Upper lobe of left lung (tissue), 6 donors: ENCODE measurements at regions not wholly inside any gene's neighbourhood (a gene's known extent, or its start where the extent isn't known, plus 50 kb on each side); places are given as distances from the start of the nearest gene placed in this dataset.

Source experiments
- ATAC-seq, 2 donors: fragments of 200-7000 bp; cut with Tn5 transposase; one replicate each; pipeline ENCODE4 v1.9.1; 2022; ENCODE audit warnings: mild to moderate bottlenecking in 2 of 2, moderate library complexity in 2 of 2; ENCODE audit not compliant: low FRiP score in 2 of 2
- DNase-seq, 2 donors: peaks; one replicate each; pipeline ENCODE4 v3.0.0-alpha.2; 2019 to 2020
- H3K27ac ChIP-seq, 4 donors: fragments of 200-600 bp; sonication (generic); one replicate each; pipeline ENCODE4 v1.5.1; 2016 to 2019
- H3K27me3 ChIP-seq, 4 donors: fragments of 200-600 bp; sonication (generic); one replicate each; pipeline ENCODE4 v1.5.1; 2017 to 2019
- H3K36me3 ChIP-seq, 4 donors: fragments of 200-600 bp; sonication (generic); one replicate each; pipeline ENCODE4 v1.5.1; 2016 to 2019
- H3K4me1 ChIP-seq, 4 donors: fragments of 200-600 bp; sonication (generic); one replicate each; pipeline ENCODE4 v1.5.1; 2018 to 2019
- H3K4me3 ChIP-seq, 4 donors: fragments of 200-600 bp; sonication (generic); one replicate each; pipeline ENCODE4 v1.5.1; 2017 to 2019; ENCODE audit warnings: mild to moderate bottlenecking in 2 of 4, moderate library complexity in 1 of 4
- H3K9me3 ChIP-seq, 4 donors: fragments of 200-600 bp; sonication (generic); one replicate each; pipeline ENCODE4 v1.5.1; 2018 to 2019
- EP300 ChIP-seq, 4 donors: sonication (generic); formaldehyde crosslinking; IDR thresholded peaks; one replicate each; pipeline ENCODE4 v1.5.1; 2017; ENCODE audit warnings: antibody characterized with exemption in 4 of 4, control low read depth in 2 of 4
- POLR2A ChIP-seq, 4 donors: fragments of 450-650 bp; IDR thresholded peaks; one replicate each; pipeline ENCODE4 v1.5.1; 2016 to 2017; ENCODE audit warnings: antibody characterized with exemption in 4 of 4, mild to moderate bottlenecking in 2 of 4
- POLR2AphosphoS5 ChIP-seq, 2 donors: sonication (generic); formaldehyde crosslinking; IDR thresholded peaks; one replicate each; pipeline ENCODE4 v1.5.1; 2017; ENCODE audit warnings: antibody characterized with exemption in 2 of 2
- WGBS, 2 donors: methylation state at CpG; one replicate each; pipeline ENCODE4 v1.1.5; 2017 to 2018; 5-methylcytosine and 5-hydroxymethylcytosine counted together
- TF ChIP-seq, protein P1 (sequence below), 6 experiments: fragments of 450-650 bp in 4 of 6; fragments of 200-600 bp in 2 of 6; sonication (generic) in 2 of 6; IDR thresholded peaks; one replicate each; pipeline ENCODE4 v1.5.1; 2016 to 2019; ENCODE audit warnings: antibody characterized with exemption in 6 of 6
- donor health status: DM: no; HTN: no; CAD: no; lungs with moderate emphysema.
- donor health status: DM: no; HTN: yes; CAD: no; lungs with severe emphysema.

DNA sequence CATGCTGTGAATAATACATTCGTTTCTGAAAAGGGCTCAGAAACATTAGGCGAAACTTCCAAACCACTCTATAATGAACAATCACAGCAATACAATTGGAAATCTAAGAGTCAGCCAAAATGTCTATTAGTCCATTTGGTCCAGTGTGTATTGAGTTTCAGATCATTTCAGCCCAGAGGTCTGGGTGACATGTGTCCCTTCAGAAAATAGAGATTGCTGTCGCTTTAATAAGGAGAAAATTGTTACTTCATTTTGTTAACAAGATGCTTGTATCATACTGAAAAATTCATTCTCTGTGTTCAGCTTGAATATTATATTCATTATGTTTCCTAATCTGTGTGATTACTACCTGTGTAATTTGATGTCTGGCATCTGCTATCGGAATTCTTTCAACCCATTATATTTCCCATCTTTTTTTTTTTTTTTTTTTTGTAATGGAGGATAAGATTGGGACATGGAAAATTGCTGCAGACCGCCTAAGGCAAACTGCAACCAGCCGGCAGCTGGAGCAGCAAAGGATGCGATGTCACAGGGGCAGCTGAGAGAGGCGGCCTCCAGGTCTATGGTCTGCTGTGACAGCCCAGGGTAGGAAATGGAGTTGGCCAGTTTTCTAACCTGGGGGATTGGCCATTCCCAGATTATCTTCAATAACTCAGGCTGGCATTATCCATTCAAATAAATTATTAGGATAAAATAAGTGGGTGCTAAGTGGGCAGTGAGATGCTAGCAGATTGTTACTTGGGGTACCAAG, 170.9 kb upstream of the NPVF start:
- H3K4me3 ChIP-seq = no peak overlapping the region
- no peaks in the 10 kb centered on the region for H3K27me3 ChIP-seq
- no peak for ATAC-seq
- no peaks in the 10 kb centered on the region for H3K9me3 ChIP-seq
- TF ChIP-seq EP300 (IDR thresholded peaks at IDR 0.05) = no peak
- TF ChIP-seq, protein P1, sequence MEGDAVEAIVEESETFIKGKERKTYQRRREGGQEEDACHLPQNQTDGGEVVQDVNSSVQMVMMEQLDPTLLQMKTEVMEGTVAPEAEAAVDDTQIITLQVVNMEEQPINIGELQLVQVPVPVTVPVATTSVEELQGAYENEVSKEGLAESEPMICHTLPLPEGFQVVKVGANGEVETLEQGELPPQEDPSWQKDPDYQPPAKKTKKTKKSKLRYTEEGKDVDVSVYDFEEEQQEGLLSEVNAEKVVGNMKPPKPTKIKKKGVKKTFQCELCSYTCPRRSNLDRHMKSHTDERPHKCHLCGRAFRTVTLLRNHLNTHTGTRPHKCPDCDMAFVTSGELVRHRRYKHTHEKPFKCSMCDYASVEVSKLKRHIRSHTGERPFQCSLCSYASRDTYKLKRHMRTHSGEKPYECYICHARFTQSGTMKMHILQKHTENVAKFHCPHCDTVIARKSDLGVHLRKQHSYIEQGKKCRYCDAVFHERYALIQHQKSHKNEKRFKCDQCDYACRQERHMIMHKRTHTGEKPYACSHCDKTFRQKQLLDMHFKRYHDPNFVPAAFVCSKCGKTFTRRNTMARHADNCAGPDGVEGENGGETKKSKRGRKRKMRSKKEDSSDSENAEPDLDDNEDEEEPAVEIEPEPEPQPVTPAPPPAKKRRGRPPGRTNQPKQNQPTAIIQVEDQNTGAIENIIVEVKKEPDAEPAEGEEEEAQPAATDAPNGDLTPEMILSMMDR (IDR thresholded peaks at IDR 0.05) = no peak
- TF ChIP-seq POLR2A (IDR thresholded peaks at IDR 0.05) = no peak
- DNase-seq = no peak
- H3K27ac ChIP-seq = no peak overlapping the region
- WGBS, 2 donors = 91 to 92% methylated on average over 8 of the region's 8 CpGs
- no peaks in the 10 kb centered on the region for H3K4me1 ChIP-seq
- no peaks in the 10 kb centered on the region for H3K36me3 ChIP-seq

DNA sequence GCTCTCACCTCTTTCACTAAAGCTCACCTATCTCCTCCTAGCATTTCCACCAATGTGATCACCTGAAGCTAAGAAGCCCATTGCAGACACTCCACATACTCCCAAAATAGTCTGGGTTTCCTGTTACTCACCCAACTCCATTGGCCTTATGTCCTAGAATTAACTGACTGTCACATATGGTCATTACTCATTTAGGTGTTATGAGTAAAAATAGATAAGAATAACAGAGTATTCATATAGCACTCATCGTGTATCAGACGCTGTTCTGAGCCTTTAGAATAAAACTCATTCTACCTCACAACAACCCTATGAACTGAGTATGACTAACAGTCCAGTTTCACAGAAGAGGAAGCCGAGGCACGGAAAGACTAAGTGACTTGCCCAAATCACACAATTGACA, 174.2 kb upstream of the NPVF start:
- no peaks in the 10 kb centered on the region for H3K9me3 ChIP-seq
- H3K4me3 ChIP-seq = no peak overlapping the region
- TF ChIP-seq POLR2AphosphoS5 (IDR thresholded peaks at IDR 0.05) (no peak), POLR2A (IDR thresholded peaks at IDR 0.05) (no peak), EP300 (IDR thresholded peaks at IDR 0.05) (no peak)
- TF ChIP-seq, protein P1 (IDR thresholded peaks at IDR 0.05) = no peak
- H3K4me1 ChIP-seq = no peaks in the 10 kb centered on the region
- H3K36me3 ChIP-seq = no peaks in the 10 kb centered on the region
- H3K27ac ChIP-seq = no peak overlapping the region
- 89 to 91% methylated on average over 4 of the region's 4 CpGs for WGBS, 2 donors
- DNase-seq (no peak), ATAC-seq (no peak)
- H3K27me3 ChIP-seq = no peaks in the 10 kb centered on the region

DNA sequence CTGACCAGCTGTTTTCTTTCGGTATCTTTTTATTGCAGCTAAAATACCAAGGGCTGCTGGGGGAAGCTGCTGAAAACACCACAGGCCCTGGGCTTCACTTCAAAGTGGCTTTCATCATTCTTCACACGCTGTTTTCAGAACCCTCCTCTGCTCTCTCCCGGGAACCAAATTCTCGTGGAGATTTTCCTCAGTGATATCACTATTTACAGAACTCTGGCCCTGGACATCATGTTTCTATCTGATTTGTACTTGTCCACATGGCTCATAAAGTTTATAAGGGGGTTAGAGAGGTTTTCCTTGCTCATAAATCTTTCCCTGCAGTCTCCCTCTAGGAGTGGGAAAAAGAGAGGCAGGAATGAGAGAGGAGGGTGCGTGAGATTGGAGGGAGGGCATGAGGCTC, 177.4 kb upstream of the NPVF start:
- TF ChIP-seq, protein P1 (IDR thresholded peaks at IDR 0.05) = no peak
- TF ChIP-seq POLR2AphosphoS5 (IDR thresholded peaks at IDR 0.05) (no peak), EP300 (IDR thresholded peaks at IDR 0.05) (no peak), POLR2A (IDR thresholded peaks at IDR 0.05) (no peak)
- peak in 1 of 2 donors; percentile 54 for ATAC-seq
- no peak overlapping the region for H3K27ac ChIP-seq
- H3K4me1 ChIP-seq = no peaks in the 10 kb centered on the region
- no peak overlapping the region for H3K4me3 ChIP-seq
- no peaks in the 10 kb centered on the region for H3K9me3 ChIP-seq
- no peak for DNase-seq
- 63 to 86% methylated on average over 5 of the region's 5 CpGs for WGBS, 2 donors
- no peaks in the 10 kb centered on the region for H3K36me3 ChIP-seq
- no peaks in the 10 kb centered on the region for H3K27me3 ChIP-seq

DNA sequence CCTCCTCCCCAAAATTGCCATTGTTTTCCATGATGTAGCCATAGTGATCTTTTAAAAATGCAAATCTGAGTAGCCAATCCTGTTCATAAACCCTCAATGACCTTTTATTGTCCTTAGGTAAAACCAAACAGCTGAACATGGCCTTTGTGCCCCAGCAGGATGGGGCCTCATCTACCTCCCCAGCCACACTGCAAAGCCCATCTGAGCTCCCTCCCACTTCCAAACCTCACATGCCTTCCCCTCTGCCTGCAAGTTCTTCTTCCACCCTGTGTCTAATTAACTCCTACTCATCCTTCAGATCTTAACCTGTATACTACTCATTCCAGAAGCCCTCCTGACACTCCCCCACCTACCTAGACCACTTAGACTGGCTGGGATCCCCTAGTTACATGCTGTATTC, 178.8 kb upstream of the NPVF start:
- ATAC-seq = no peak
- DNase-seq = no peak
- Histone ChIP-seq H3K27me3 (no peaks in the 10 kb centered on the region), H3K36me3 (no peaks in the 10 kb centered on the region), H3K9me3 (no peaks in the 10 kb centered on the region), H3K4me3 (no peak overlapping the region), H3K27ac (no peak overlapping the region), H3K4me1 (no peaks in the 10 kb centered on the region)
- TF ChIP-seq POLR2A (IDR thresholded peaks at IDR 0.05) = no peak
- TF ChIP-seq EP300 (IDR thresholded peaks at IDR 0.05) = no peak
- TF ChIP-seq, protein P1 (IDR thresholded peaks at IDR 0.05) = no peak
- TF ChIP-seq POLR2AphosphoS5 (IDR thresholded peaks at IDR 0.05) = no peak

DNA sequence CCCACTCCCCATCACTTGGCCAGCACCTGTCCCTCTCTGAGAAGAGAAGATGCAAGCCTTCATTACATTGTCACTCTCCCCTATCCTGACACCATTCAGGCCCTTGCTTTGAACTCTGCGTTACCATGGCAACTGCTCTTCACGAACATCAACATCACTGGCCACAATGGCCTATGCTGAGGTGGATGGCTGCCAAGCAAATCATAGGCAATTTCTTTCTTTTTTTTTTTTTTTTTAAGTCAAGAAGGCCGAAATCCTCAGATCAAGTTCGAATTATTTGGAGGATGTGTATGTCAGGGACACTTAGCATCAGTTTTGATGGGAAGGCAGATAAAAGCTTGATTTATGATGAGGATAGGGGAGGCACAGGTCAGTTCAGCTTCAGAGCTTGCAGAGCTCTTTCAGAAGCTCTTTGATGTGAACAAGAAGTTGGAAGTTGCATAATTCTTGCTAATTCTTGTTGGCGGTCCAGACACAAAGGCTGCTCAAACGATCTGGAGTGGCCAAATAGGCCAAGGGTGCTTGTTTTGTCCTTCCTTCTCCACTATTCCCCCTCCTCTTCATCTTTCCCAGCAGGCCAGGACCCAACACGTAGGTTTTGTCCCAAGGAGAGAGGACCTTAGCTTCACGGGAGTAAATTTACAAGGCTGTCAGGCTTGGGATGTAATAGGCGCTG, 179.9 kb upstream of the NPVF start:
- DNase-seq (no peak), ATAC-seq (no peak)
- Histone ChIP-seq H3K27me3 (no peaks in the 10 kb centered on the region), H3K4me3 (no peak overlapping the region), H3K9me3 (no peaks in the 10 kb centered on the region), H3K27ac (no peak overlapping the region), H3K4me1 (no peaks in the 10 kb centered on the region), H3K36me3 (no peaks in the 10 kb centered on the region)
- TF ChIP-seq, protein P1 (IDR thresholded peaks at IDR 0.05) = no peak
- no peak for TF ChIP-seq EP300 (IDR thresholded peaks at IDR 0.05)
- no peak for TF ChIP-seq POLR2AphosphoS5 (IDR thresholded peaks at IDR 0.05)
- no peak for TF ChIP-seq POLR2A (IDR thresholded peaks at IDR 0.05)
- 74% methylated on average over 9 of the region's 9 CpGs for WGBS, 2 donors
